HCT116 (cell line): ENCODE measurements at regions not wholly inside any gene's neighbourhood (a gene's known extent, or its start where the extent isn't known, plus 50 kb on each side); places are given as distances from the start of the nearest gene placed in this dataset.
"Not testable (repeated sequence)": the region's sequence is repeated elsewhere in the genome, so short reads cannot be mapped to it uniquely, and the experiment has no call there.

Experiments used
- ATAC-seq: fragments of 200-7000 bp; cut with Tn5 transposase; 2 replicates; pipeline ENCODE4 v1.9.1; 2020; ENCODE audit warnings: mild to moderate bottlenecking, moderate library complexity
- BruUV-seq: library from RNA; stranded (reverse); fragments of 400-500 nt; replicated peaks from 2 replicates; lab custom pipeline; 2021; lab: Mats Ljungman, UMichigan
- CTCF ChIA-PET: fragments of 300-600 bp; sonication (Branson Sonifier 250); formaldehyde crosslinking; loops from one replicate; lab custom pipeline; 2021; ENCODE audit warnings: antibody characterized with exemption; lab: Charles Lee
- POLR2A ChIA-PET: fragments of 300-600, 350-600 bp; sonication (Branson Sonifier 250); formaldehyde crosslinking; loops from one replicate; lab custom pipeline; 2021; ENCODE audit warnings: antibody characterized with exemption; lab: Charles Lee
- RAD21 ChIA-PET, 2 experiments: fragments of 300-600 bp; sonication (Branson Sonifier 250); formaldehyde crosslinking; loops; one replicate each; lab custom pipeline; 2023; ENCODE audit warnings: low total read pairs in 2 of 2; ENCODE audit not compliant: uncharacterized antibody in 2 of 2, unreplicated experiment in 2 of 2, low non-redundant PET in 1 of 2; lab: Charles Lee
- DNase-seq: peaks from one replicate; pipeline ENCODE4 v3.0.0-alpha.2; 2010; ENCODE audit warnings: low read depth, low spot score
- H2AFZ ChIP-seq: fragments of 200-600 bp; shearing (Covaris generic), sonication (generic); 2 replicates; pipeline ENCODE4 v1.6.1; 2017; ENCODE audit warnings: low read depth, mixed run types, mixed read lengths, antibody characterized with exemption, low read length; ENCODE audit not compliant: poor library complexity, severe bottlenecking
- H3K27ac ChIP-seq: 2 replicates; pipeline ENCODE4 v1.5.1; 2012; ENCODE audit warnings: low read depth, low read length
- H3K27me3 ChIP-seq: fragments of 200-600 bp; sonication (generic); 2 replicates; pipeline ENCODE4 v1.6.1; 2016; ENCODE audit warnings: mixed run types, low read length, mixed read lengths; ENCODE audit not compliant: insufficient read depth
- H3K36me3 ChIP-seq, 2 experiments: fragments of 200-500 bp in 1 of 2; fragments of 200-600 bp in 1 of 2; sonication (Bioruptor generic) in 1 of 2; sonication (generic) in 1 of 2; 2 replicates each; pipeline versions ENCODE4 v1.5.1 to v1.6.1; 2014 to 2016; ENCODE audit warnings: low read length in 2 of 2, inconsistent platforms in 1 of 2, mixed read lengths in 1 of 2, mixed run types in 1 of 2; ENCODE audit not compliant: insufficient read depth in 2 of 2, control insufficient read depth in 1 of 2
- H3K4me1 ChIP-seq, 2 experiments: fragments of 200-600 bp in 1 of 2; sonication (generic) in 1 of 2; 2 replicates each; pipeline versions ENCODE4 v1.5.1 to v1.6.1; 2012 to 2017; ENCODE audit warnings: low read length in 2 of 2, inconsistent platforms in 1 of 2, mild to moderate bottlenecking in 1 of 2, mixed read lengths in 1 of 2, mixed run types in 1 of 2, moderate library complexity in 1 of 2; ENCODE audit not compliant: insufficient read depth in 2 of 2, control insufficient read depth in 1 of 2
- H3K4me2 ChIP-seq: fragments of 200-600 bp; sonication (generic); 2 replicates; pipeline ENCODE4 v1.6.1; 2017; ENCODE audit warnings: mixed run types, low read length, mixed read lengths
- H3K4me3 ChIP-seq, 2 experiments: fragments of 200-600 bp in 1 of 2; sonication (generic) in 1 of 2; replicated peaks in 1 of 2; 2 replicates each; pipeline ENCODE4 v1.5.1; 2011 to 2016; ENCODE audit warnings: low read length in 2 of 2, control low read depth in 1 of 2, low read depth in 1 of 2, mild to moderate bottlenecking in 1 of 2, mixed read lengths in 1 of 2, mixed run types in 1 of 2
- H3K79me2 ChIP-seq: fragments of 200-600 bp; sonication (generic); 2 replicates; pipeline ENCODE4 v1.6.1; 2017; ENCODE audit warnings: mild to moderate bottlenecking, mixed run types, low read length, moderate library complexity, mixed read lengths; ENCODE audit not compliant: insufficient read depth
- H3K9ac ChIP-seq: fragments of 200-600 bp; sonication (generic); 2 replicates; pipeline ENCODE4 v1.6.1; 2016; ENCODE audit warnings: low read length, mixed read lengths
- H3K9me2 ChIP-seq: fragments of 200-600 bp; sonication (generic), shearing (Covaris generic); 2 replicates; pipeline ENCODE4 v1.6.1; 2017; ENCODE audit warnings: mixed run types, mild to moderate bottlenecking, moderate library complexity; ENCODE audit not compliant: insufficient read depth
- H3K9me3 ChIP-seq, 2 experiments: fragments of 200-500 bp in 1 of 2; fragments of 200-600 bp in 1 of 2; sonication (Bioruptor generic) in 1 of 2; sonication (generic) in 1 of 2; 2 replicates each; pipeline ENCODE4 v1.6.1; 2014 to 2017; ENCODE audit warnings: low read length in 2 of 2, mixed read lengths in 2 of 2, inconsistent platforms in 1 of 2, low read depth in 1 of 2, mild to moderate bottlenecking in 1 of 2, mixed run types in 1 of 2, moderate library complexity in 1 of 2; ENCODE audit not compliant: control insufficient read depth in 1 of 2, insufficient read depth in 1 of 2
- H4K20me1 ChIP-seq: fragments of 200-600 bp; sonication (generic), shearing (Covaris generic); 2 replicates; pipeline ENCODE4 v1.6.1; 2017; ENCODE audit warnings: mixed run types, mild to moderate bottlenecking, moderate library complexity; ENCODE audit not compliant: insufficient read depth
- EGR1 ChIP-seq: IDR thresholded peaks from 2 replicates; pipeline ENCODE4 v1.6.1; 2012; ENCODE audit warnings: low read depth
- FOSL1 ChIP-seq: IDR thresholded peaks from 2 replicates; pipeline ENCODE4 v1.6.1; 2012; ENCODE audit warnings: low read depth
- SRF ChIP-seq: IDR thresholded peaks from 2 replicates; pipeline ENCODE4 v1.6.1; 2012; ENCODE audit warnings: low read depth
- intact Hi-C: fragments of 100-400 bp; cut with micrococcal nuclease; formaldehyde crosslinking; loops from 2 replicates; pipeline ENCODE4 v1.10.0; 2022
- TF ChIP-seq, protein P1 (sequence below): IDR thresholded peaks from 2 replicates; pipeline ENCODE4 v1.6.1; 2012

DNA sequence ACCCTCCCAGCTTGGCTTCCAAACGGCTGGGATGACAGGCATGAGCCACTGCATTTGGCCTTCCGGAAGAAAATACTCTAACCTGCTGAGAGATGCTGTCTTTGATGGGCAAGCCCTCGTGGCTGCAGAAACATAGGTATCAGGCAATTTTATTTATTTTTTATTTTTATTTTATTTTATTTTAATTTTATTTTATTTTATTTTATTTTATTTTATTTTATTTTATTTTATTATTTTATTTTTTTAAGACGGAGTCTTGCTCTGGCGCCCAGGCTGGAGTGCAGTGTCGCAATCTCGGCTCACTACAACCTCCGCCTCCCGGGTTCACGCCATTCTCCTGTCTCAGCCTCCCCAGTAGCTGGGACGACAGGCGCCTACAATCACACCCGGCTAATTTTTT is 257.1 kb downstream of the SHOX start:
- H3K4me1 ChIP-seq, H3K9me2 ChIP-seq, H3K27ac ChIP-seq, H4K20me1 ChIP-seq, H3K4me2 ChIP-seq, H3K36me3 ChIP-seq, H3K27me3 ChIP-seq, intact Hi-C loops, H3K9ac ChIP-seq, BruUV-seq, DNase-seq, H3K4me3 ChIP-seq, POLR2A ChIA-PET, ATAC-seq, CTCF ChIA-PET, RAD21 ChIA-PET, H2AFZ ChIP-seq, H3K79me2 ChIP-seq, H3K9me3 ChIP-seq: not testable (repeated sequence)

DNA sequence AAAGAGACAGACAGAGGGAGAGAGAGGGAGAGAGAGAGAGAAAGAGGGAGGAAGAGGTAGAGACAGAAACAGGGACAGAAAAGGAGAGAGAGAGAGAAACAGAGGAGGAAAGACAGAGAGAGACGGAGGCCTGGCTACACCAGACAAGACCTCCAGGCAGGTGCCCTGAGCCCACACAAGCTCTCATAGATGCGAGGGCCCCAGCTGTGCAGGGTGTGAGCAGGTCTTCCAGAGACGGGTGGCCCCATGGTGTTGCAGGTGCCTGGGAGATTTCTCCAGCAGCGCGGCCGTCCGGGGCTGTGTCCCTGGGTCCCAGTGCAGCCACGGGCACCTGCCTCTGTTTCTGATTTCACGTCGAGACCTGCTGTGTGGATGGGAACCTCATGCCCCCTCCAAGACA is 253.0 kb downstream of the SHOX start:
- no peak for DNase-seq
- ATAC-seq, result no peak
- H3K4me3 ChIP-seq, result no peak overlapping the region
- H2AFZ ChIP-seq, result no peak overlapping the region
- ChIA-PET CTCF (no interaction called here), POLR2A (no interaction called here), RAD21 (no interaction called here)
- BruUV-seq, result no TSS peak
- no peak overlapping the region for H3K4me2 ChIP-seq
- no peaks in the 10 kb centered on the region for H3K9me2 ChIP-seq
- H3K9ac ChIP-seq, result no peak overlapping the region
- no peaks in the 10 kb centered on the region for H3K9me3 ChIP-seq
- intact Hi-C loops, result no loop called here
- no peaks in the 10 kb centered on the region for H3K4me1 ChIP-seq
- no peaks in the 10 kb centered on the region for H4K20me1 ChIP-seq
- H3K79me2 ChIP-seq, result no peaks in the 10 kb centered on the region
- H3K27me3 ChIP-seq, result no peaks in the 10 kb centered on the region; the same call in 1 of the 2 replicates
- TF ChIP-seq FOSL1, result no peak
- TF ChIP-seq, protein P1, sequence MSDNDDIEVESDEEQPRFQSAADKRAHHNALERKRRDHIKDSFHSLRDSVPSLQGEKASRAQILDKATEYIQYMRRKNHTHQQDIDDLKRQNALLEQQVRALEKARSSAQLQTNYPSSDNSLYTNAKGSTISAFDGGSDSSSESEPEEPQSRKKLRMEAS, result no peak
- no peak for TF ChIP-seq EGR1
- TF ChIP-seq SRF, result no peak
- TF ChIP-seq, all 23 proteins: peak for 0
- Histone ChIP-seq H3K36me3 (no peaks in the 10 kb centered on the region), H3K27ac (no peak overlapping the region)

DNA sequence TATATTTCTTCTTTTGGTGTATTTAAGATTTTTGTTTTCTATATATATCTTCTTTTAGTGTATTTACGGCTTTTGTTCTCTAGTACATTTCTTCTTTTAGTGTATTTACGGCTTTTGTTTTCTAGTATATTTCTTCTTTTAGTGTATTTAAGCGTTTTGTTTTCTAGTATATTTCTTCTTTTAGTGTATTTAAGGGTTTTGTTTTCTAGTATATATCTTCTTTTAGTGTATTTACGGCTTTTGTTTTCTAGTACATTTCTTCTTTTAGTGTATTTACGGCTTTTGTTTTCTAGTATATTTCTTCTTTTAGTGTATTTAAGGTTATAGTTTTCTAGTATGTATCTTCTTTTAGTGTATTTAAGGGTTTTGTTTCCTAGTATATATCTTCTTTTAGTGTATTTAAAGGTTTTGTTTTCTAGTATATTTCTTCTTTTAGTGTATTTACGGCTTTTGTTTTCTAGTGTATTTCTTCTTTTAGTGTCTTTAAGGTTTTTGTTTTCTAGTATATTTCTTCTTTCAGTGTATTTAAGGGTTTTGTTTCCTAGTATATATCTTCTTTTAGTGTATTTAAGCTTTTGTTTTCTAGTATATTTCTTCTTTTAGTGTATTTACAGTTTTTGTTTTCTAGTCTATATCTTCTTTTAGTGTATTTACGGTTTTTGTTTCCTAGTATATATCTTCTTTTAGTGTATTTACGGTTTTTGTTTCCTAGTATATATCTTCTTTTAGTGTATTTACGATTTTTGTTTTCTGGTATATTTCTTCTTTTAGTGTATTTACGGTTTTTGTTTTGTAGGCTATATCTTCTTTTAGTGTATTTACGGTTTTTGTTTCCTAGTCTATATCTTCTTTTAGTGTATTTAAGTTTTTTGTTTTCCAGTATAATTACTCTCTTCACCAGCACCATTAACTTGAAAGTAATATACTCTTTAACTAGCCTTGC is 249.4 kb downstream of the SHOX start:
- BruUV-seq, H4K20me1 ChIP-seq, H3K9ac ChIP-seq, DNase-seq, H3K9me2 ChIP-seq, intact Hi-C loops, H3K27me3 ChIP-seq, H3K9me3 ChIP-seq, H3K27ac ChIP-seq, CTCF ChIA-PET, H2AFZ ChIP-seq, ATAC-seq, H3K4me3 ChIP-seq, H3K4me2 ChIP-seq, H3K79me2 ChIP-seq, H3K4me1 ChIP-seq, RAD21 ChIA-PET, POLR2A ChIA-PET, H3K36me3 ChIP-seq: not testable (repeated sequence)
